GM21381 (cell line): ENCODE measurements at regions not wholly inside any gene's neighbourhood (a gene's known extent, or its start where the extent isn't known, plus 50 kb on each side); places are given as distances from the start of the nearest gene placed in this dataset.
"Not testable (repeated sequence)": the region's sequence is repeated elsewhere in the genome, so short reads cannot be mapped to it uniquely, and the experiment has no call there.

Source experiments
- ATAC-seq: cut with Tn5 transposase; IDR thresholded peaks from one replicate; pipeline ENCODE4 v1.9.1; 2021; ENCODE audit warnings: mild to moderate bottlenecking, moderate library complexity; ENCODE audit not compliant: unreplicated experiment

GRCh38 chr5:163108351-163108750 is 329.0 kb upstream of the CCNG1 start:
- no peak for ATAC-seq

DNA sequence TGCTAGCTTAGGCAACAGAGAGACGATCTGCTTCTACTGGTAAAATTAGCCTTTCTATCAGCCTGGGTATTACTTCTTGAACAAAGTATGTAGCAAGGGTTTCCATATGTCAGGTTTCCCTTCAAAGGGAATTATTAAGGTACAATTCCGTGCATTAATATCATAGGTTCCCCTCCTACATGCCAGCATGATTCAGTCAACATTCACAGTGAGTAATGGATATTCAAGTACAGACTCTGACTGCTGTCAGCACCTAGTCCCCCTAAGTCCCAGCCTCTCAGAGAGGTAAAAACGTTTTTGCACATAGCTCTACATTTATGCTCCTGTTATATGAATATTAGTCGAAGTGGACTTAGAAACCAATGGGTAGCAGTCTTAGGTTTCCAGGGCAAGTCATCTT is 322.4 kb upstream of the CCNG1 start:
- ATAC-seq: no peak

DNA sequence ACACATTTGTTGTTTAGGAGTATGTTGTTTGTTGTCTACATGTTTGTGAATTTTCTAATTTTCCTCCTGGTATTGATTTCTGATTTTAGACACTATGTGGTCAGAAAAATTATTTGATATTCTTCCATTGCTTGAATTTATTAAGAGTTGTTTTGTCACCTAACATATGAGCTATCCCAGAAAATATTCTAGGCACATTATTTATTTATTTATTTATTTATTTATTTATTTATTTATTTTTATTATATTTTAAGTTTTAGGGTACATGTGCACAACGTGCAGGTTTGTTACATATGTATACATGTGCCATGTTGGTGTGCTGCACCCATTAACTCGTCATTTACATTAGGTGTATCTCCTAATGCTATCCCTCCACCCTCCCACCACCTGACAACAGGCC is 320.8 kb upstream of the CCNG1 start:
- ATAC-seq: not testable (repeated sequence)

- ATAC-seq: no peak
These were observed 303.3 kb upstream of the CCNG1 start for GRCh38 chr5:163134061-163134460.

DNA sequence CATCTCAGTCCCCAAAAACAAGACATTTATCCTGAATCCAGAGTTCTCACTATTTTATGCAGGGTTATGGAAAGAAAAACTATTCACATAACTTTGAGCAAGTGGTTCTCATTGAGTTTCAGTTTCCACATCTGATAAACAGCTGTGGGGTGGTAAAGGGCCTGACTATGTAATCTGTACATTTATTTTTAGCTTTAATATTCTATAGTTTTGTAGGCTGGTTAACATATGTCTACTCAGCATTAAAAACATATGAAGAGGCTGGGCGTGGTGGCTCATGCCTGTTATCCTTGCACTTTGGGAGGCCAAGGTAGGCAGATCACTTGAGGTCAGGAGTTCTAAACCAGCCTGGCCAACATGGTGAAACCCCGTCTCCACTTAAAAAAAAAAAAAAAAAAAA is 301.5 kb upstream of the CCNG1 start:
- ATAC-seq: no peak

GRCh38 chr5:163161512-163161911 is 275.9 kb upstream of the CCNG1 start:
- no peak for ATAC-seq

GRCh38 chr5:163162645-163163044 is 274.8 kb upstream of the CCNG1 start:
- no peak for ATAC-seq

DNA sequence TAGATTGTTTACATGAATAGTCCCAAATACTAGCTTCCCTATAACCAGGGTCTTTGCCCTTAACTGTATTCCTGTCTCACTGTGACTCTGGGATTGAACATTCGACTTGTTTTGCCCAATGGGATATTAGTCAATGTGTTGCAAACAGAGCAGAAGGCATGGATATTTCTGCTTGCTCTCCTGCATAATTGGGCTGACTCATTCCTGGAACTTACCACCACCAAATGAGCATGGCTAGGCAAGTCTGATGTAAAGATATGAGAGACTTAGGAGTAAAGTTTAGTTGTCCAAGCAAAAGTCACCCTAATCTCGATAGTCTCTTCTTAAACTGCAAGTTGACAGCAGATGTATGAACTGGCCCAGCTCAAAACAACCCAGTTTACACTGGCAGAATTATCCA is 273.5 kb upstream of the CCNG1 start:
- ATAC-seq: no peak

DNA sequence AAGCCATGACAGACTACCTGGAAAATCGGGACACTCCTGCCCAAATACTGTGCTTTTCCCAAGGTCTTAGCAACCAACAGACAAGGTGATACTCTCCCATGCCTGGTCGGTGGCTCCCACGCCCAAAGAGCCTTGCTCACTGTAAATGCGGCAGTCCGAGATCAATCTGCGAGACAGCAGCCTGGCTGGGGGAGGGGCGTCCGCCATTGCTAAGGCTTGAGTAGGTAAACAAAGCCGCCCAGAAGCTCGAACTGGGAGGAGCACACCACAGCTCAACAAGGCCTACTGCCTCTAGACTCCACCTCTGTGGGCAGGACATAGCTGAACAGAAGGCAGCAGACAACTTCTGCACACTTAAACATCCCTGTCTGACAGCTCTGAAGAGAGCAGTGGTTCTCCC is 272.1 kb upstream of the CCNG1 start:
- no peak for ATAC-seq

GRCh38 chr5:163170161-163170560 is 267.2 kb upstream of the CCNG1 start:
- ATAC-seq: not testable (repeated sequence)

DNA sequence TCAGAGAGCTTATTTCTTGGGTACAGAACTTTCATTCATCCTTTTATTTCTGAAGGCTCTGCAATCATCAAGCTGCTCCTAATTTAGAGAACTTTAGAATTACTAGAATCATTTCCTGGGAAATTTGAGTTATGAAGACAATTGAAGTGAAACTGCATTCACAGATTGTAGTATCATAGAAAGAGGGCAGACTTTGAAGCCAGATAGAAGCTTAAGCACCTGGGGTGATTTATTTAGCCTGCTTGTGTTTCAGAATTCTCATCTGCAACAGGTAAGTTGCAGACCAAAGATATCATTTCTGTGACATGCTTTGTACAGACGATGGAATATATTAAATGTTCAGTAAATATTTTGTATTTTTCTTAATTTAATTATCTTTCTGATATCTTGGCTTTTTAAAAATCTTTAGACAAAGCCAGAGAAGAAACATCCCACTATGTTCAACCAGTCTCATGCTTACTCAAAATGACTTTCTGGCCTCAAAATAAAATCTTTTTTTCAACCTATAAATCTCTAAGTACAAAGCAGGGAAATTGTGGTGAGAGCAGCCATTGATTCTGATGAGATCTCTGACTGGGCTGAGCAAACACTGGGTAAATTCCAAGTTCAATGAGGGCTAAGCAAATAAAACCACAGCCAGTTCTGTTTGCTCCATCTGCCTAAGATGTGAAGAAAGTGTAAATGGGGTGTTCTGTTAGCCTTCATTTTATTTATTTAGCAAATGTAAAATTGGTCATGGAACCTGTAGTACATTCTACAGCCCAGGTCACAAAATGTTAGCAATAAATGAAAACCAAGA is 264.7 kb upstream of the CCNG1 start:
- no peak for ATAC-seq

GRCh38 chr5:163177971-163178370 is 259.4 kb upstream of the CCNG1 start:
- ATAC-seq: no peak

DNA sequence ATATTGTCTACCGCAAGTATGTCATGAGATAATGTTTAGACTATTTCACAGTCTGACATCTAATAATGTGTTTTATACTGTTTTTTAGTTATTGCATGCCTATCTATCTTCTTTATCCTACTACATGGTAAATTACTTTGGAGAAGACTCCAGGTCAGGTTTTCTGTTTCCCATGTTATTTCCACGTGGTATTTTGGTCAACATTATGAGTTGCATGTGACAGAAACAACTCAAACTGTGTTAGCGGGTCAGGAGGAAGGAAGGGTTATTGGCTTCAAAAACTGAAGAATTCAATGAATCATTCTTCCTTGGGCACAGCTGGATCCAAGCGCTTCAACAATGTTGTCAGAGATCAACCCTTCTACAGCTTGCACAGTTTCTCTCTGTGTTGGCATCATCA is 252.1 kb upstream of the CCNG1 start:
- ATAC-seq: no peak

GRCh38 chr5:163189023-163189553 is 248.3 kb upstream of the CCNG1 start:
- no peak for ATAC-seq

GRCh38 chr5:163190283-163190682 is 247.1 kb upstream of the CCNG1 start:
- ATAC-seq: no peak

DNA sequence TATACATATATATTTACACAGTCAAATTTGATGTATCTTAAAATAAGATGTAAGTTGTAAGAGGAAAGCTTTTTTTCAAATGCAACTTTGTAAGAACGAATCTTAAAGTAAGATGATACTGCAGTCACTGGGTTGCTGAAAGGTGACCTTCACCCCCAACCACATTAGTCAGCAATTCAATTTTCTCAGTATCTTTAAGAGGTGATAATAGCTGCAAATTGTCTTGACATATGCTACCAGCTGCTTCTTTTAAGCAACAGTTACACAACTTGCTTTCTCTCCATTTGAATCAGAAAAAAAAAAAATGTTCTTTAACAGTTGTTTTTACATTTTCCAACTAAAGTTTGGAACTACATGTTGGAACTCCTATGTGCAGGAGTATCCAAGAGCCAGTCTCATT is 246.6 kb upstream of the CCNG1 start:
- no peak for ATAC-seq

DNA sequence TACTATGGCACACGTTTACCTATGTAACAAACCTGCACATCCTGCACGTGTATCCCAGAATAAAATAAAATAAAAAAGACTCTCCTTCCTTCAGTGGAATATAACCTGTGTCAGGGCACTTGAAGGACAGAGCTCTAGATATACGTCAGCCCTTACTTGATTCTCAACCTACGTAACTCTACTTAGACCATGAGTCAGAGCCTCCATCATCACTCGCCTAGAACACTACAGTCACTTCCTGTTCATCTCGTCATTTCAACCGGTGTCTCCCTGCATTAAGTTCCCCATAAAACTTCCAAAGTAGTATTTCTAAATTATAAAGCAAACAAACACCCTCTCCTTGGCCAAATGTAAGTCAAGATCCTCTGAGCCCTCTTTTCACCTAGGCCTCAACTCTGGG is 243.5 kb upstream of the CCNG1 start:
- no peak for ATAC-seq

DNA sequence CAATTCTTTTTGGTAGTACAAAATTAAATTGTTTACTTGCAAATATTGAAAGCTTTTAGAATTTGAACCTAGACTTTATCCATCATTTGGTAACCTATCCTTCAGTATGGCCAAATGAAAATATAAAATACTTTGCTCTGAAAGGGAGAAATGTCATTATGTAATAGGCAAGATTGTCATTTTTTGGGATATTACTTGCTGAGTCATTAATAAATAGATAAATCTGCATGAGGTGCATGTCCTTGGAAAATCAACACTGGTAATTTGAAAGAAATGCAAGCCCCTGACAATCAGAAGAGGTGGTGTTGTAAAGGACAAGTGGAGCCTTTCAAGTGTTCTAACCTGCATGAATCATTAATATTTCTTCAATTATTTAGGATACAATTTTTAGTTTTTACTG is 231.8 kb upstream of the CCNG1 start:
- ATAC-seq: no peak

GRCh38 chr5:163221581-163221980 is 215.8 kb upstream of the CCNG1 start:
- no peak for ATAC-seq

GRCh38 chr5:163222982-163223381 is 214.4 kb upstream of the CCNG1 start:
- no peak for ATAC-seq

DNA sequence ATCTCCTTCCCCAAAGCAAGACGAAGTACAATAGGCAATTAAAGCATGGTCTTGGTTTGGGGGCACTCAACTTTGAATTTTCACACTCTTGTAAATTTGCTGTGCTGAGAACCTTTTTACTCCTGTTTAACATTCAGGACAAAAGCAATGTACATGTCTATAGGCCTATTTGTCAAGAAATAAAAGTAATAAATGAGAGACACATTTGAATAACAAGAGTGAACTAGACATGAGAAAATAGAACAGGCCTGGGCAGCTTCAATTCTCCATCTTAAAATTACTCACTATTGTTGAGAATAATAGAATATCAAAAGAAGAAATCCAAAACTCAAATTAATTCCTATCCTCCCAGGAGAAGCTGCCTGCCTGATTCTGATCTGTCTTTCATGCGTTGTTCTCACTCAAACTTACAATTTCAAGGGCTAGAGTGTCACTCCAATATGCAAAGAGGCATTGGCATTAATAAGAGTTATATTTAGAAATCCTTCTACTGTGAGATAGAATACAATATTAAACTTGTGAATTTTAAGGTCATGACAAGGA is 192.9 kb upstream of the CCNG1 start:
- ATAC-seq: no peak

DNA sequence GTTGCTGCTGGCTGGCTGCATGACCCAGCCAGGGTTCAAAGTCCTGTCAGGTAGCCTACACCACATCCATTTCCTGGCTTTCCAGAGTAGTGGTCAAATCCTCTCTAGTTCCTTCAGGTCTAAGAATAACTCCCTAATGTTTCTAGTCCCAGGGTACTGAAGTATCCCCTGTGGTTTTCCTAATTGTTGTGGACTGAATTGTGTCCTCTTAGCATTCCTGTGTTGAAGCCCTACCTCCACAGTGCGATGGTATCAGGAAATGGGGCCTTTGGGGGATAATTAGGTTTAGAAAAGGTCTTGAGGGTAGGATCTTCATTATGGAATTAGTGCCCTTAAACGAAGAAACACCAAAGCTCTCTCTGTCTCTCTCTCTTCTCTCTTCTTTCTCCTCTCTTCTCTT is 191.8 kb upstream of the CCNG1 start:
- ATAC-seq: no peak

DNA sequence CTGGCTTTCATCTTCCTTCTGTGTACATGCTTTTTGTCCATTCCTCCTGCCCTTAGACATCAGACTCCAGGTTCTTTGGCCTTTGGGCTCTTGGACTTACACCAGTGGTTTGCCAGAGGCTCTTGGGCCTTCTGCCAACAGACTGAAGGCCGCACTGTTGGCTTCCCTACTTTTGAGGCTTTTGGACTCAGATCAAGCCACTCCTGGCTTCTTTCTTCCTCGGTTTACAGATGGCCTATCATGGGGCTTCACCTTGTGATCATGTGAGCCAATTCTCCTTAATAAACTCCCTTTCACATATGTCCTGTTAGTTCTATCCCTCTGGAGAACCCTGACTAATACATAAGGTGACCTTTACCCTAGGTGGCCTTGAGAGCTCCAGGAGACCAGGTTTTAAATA is 189.1 kb upstream of the CCNG1 start:
- no peak for ATAC-seq
